HS-27A (cell line): ENCODE measurements at regions not wholly inside any gene's neighbourhood (a gene's known extent, or its start where the extent isn't known, plus 50 kb on each side); places are given as distances from the start of the nearest gene placed in this dataset.

Experiments used
- DNase-seq: peaks from one replicate; pipeline ENCODE4 v3.0.0-alpha.2; 2012; ENCODE audit warnings: low read depth, missing footprints

DNA sequence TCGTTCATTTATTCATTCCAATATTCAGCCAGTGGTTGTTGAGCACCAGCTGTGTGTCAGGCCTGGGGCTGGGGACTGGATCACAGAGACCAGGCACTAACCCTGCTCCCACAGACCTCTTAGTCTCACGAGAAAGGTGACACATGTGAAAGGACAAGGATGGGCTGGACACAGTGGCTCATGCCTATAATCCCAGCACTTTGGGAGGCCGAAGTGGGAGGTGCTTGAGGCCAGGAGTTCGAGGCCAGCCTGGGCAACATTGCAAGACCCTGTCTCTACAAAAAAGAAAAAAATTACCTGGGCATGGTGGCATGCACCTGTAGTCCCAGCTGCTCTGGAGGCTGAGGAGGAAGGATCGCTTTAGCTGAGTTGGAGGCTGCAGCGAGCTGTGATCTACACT lies 105.9 kb upstream of the SDK1 start:
- no peak for DNase-seq

DNA sequence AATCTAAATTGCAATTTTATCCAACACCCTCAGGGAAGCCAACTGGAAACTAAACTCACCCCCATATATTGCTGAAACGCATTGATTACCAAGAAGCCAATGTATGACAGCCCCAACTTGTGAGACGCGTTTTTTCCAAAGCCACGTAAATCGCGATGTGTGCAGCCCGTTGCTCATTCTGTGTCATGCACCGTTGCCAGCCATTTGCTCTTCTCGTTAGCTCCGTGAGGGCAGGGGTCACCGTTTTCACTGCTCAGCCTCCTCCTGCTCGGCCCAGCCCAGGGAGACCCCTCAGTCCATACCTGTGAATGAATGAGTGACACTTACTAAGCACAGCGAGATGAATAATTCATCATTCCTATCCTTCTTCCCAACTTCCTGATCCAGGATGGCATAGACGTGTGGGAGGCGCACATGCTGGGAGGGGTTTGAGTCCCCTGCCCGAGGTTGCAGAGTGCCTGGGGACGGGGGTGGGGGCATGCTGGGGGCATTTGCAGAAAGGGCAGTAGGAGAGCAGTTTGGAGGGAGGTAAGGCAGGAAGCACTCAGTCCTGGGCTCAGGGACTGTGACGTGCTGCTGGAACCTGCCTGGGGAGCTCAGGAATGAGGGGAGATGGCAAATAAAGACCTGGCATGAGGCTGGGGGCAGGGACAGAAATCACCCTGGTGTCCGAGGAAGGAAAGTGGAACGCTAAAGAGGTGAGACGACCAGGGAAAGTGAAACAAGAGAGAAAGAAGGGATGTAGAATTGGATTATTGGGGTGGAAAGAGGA lies 104.2 kb upstream of the SDK1 start:
- no peak for DNase-seq

DNA sequence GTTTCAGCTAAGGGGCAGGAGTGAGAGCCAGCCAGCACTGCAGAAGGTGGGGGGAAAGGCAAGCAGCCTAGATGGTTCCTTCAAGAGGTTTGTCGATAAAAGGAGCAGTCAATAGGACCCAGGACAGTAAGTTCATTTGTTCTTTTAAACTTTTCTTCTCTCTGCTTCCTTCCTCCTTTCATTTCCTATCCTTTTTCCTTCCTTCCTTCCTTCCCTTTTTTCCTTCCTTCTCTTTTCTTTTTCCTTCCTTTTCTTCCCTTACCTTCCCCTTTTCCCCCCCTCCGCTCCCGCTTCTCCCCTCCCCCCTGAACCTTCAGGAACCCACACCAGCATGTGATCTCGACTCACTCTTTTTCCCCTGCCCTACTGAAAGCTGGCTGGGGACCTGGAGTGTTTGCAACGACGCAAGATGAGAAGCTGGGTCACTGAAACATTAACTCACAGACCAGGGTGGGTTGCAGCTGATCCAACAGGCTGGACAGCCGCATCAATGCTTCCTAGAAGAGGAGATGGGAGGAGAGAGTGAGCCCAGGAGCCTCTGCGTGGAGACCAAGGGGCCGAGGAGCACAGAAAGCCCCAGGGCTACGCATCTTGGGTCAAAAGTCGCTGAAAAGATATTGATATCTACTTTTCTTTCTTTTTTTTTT lies 103.4 kb upstream of the SDK1 start:
- no peak for DNase-seq

DNA sequence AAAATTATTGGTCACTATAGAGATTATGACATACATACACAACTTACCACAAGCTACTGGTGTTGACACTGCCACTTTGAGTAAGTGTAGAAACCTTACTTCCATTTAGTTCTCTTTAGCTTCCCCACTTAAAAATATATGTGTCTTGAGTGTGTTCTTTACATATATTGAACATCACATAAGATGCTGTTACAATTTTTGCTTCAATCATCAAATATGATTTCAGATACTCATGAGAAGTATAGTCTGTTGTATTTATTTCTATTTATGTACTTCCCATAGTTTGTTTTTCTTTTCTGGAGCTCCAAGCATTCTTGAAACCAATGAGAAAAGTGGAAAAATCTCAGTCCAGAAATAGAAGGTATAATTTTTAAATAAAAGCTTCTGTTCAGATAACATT lies 102.7 kb upstream of the SDK1 start:
- no peak for DNase-seq

DNA sequence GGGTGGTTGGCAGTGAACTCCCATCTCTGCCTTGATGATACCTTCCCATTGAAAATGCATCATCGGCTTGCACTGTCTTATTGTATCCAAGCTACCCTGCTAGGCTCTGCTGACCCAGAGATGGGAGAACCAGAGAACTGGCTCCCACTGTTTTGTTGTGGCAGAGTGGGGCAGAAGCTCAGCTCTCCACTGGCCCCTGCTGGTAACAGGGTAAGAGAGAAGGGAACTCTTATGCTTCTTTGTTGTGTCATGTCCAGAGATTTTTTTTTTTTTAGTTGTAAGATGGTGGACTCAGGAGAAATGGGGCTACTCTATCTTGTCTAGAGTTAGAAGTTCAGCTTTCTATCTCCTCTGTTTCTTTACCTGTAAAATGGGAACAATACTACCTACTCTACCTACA lies 100.5 kb upstream of the SDK1 start:
- DNase-seq, result no peak

- DNase-seq, result no peak
Observed at GRCh38 chr7:3201306-3201705, 99.7 kb upstream of the SDK1 start.

GRCh38 chr7:3201937-3202710 lies 98.9 kb upstream of the SDK1 start:
- DNase-seq, result no peak

DNA sequence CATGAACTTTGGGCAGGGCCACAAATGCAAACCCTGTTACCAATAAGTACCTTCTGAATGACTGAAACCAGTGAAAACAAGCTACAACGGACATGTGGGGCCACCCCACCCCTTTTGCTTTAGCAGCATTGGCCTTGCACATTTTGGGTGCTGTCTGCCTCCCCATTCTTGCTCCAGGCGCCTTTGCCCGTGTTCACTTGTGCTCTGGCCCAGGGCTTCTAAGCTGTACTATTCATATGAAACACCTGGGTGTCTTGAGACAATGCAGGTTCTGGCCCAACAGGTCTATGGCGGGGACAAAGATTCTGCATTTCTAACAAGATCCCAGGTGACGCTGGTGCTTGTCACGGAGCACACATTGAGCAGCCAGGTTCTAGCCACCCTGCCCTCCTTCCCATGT lies 96.5 kb upstream of the SDK1 start:
- DNase-seq, result no peak

DNA sequence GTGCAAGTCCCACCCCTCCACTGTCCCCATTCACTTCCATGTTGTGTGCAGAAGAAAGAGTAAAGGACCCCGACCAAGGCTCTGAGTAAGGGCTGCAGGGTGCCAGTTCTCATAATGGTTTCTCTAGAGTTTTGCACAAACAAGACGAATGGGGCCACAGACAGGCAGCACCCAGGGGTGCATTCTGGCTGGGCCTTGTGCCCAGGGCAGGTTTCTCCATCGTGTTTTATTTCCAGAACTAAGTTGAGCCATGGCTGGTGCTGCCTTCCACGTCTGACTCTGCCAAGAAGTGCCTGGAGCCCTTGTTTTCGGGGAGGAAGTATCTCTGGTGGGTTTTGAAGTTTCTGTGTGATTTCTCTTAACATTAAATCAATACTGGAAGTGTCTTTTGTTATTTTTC lies 95.0 kb upstream of the SDK1 start:
- no peak for DNase-seq

DNA sequence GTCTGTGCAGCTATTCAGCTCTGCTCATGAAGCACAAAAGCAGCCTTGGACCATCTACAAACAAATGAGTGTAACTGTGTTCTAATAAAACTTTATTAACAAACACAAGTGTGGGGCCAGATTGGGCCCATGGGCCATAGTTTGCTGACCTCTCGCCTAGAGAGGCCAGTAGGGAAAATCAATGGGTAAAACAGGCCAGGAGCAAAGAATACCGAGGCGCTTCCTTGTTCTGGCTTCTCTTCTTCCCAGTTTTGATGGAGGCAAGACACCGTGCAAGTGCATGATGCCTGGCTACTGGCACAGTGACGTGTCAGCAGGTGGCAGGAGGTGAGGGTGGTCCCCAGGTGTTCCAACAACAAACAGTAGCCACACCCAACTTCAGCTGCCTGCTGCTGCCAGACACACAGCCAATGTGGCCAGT lies 94.3 kb upstream of the SDK1 start:
- DNase-seq, result no peak

- DNase-seq, result no peak
Observed at GRCh38 chr7:3207387-3207902, 93.6 kb upstream of the SDK1 start.

DNA sequence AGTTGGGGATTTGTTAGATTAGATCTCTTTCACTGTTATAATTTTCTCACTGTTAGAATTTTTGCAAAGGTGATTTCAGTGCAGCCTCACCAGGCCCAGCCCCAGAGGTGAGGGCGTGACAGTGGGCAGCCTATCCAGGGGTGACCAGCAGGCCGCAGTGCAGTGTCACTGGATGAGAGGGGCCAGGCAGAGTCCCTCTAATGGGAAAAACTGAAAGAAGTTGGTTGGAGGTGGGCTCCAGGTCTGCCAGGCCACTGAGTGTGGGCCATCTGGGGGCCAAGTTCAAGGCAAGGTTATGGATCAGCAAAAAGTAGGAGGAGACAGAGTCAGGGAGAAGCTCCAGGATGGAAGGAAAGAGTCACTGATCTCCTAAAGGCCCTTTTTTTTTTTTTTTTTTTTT lies 90.5 kb upstream of the SDK1 start:
- DNase-seq, result no peak

DNA sequence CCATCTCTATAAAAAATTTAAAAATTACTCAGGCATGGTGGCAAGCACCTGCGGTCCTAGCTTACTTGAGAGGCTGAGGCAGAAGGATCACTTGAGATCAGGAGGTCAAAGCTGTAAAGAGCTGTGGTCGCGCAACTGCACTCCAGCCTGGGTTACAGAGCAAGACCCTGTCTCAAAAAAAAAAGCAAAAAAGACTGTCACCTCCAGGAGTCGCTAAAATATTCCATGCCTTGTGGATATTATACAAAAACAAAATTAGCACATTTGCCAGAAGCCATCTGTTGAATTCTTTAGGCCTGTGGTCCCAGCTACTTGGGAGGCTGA lies 87.0 kb upstream of the SDK1 start:
- no peak for DNase-seq

GRCh38 chr7:3215624-3216585 lies 85.1 kb upstream of the SDK1 start:
- no peak for DNase-seq

- no peak for DNase-seq
Observed at GRCh38 chr7:3217166-3217565, 83.9 kb upstream of the SDK1 start.

DNA sequence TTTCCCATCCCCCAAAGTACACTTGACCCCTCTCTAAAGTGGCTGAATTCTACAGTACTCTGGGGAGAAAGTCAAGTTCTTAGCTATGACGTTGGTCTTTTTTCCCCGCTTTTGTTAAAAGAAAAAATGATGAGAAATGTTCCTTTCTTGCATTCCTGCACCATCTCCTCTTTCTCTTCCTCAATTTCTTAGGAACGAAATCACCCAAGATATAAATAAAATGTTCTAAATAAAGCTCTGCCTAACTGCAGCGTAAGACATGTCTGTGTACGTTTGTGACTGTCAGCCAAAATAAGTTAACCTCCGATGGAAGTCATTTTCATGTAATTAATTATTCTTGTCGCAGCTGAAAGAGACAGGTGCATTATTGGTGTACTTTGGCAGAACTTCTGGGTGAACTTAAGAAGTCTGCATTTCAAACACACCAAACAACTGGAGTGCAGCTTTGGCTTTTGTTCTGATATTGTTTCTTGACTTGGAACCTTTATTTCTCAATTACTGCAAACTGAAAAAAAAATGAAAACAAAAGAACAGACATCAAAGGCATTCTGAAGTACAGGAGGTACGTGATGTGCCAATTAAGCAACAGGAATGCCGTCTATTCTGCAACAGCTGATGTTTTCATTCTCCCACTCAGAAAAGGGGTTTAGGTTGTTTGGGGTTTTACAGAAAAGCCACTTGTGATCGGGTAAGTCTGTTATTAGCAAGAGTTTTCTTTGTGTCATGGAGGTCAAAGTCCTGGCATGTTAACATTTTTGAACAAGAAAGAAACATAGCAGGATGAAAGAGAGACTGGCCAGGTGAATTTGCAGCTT lies 82.4 kb upstream of the SDK1 start:
- DNase-seq, result no peak

GRCh38 chr7:3229904-3230470 lies 71.1 kb upstream of the SDK1 start:
- DNase-seq, result no peak

DNA sequence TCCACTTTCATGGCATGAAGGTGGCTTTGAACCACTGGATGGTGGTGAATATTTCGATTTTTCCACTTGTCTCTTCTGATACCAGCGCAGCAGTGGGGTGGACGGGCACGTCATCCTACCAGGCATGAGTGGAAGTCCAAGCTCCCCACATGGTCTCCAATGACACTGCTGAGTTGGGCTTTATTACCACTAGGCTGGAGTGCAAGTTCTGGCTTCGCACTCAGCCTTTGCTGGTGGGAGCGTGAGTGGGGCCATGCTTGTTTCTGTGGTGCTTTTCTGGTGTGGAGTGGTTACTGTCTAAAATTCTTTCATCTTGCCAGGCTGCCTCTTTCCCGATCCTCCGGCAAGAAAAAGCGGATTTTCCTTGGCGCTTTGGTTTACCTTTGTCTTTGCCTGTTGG lies 70.1 kb upstream of the SDK1 start:
- DNase-seq, result no peak

DNA sequence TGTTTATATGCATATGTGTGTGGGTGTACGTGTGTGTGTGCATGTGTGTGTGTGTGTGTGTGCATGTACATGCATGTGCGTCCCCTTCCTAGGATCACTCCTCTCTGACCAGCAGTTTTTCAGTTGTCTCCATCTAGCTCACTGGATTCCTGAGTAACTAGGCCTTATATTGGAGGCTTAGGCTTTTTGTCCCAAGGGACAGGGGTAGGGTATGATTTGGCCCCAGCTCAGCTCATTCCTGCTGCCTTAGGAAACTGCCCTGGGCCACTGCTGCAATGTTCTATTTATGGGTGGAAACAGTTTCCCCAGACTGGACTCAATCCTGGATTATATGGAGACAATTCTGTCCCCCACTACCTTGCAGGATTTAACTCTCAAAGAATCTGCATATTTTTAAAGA lies 68.8 kb upstream of the SDK1 start:
- no peak for DNase-seq

DNA sequence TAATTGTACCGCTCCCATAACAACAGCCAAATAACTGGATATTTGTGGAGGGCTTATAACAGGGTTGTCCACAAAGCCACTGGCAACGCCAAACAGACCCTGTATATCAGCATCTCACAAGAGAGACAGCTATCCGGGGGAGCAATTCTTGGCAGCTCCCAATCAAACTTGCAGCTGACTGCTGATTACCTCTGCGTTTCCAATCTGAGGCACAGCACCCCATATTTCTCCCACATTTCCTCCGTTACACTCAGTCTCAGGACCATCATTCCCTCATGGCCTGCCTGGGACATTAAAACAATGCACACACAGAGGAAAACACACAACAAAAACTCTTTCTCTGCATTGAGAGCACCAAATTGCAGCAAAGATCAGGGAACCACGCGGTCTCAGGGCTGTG lies 67.8 kb upstream of the SDK1 start:
- no peak for DNase-seq

- DNase-seq, result no peak
Observed at GRCh38 chr7:3234051-3234450, 67.0 kb upstream of the SDK1 start.
